ENCODE measurements at regions not wholly inside any gene's neighbourhood (a gene's known extent, or its start where the extent isn't known, plus 50 kb on each side); places are given as distances from the start of the nearest gene placed in this dataset.

DNA sequence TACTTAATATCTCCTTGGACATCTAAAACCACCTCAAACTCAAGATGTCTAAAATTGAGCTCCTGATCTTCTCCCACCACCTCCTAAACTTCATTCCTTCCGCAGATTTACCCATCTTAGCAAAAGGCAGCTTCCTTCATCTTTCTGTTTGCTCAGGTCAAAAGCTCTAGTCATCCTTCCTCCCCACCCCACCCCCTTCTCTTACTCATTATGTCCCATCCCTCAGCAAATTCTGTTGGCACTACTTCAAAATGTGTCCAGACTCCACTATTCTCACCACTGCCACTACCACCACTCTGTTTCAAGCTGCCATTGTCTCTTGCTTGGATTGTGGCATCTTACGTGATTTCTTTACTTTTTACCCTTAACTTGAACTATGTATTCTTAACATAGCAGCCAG lies 59.2 kb upstream of the ZDHHC17 start:
- DNase-seq (ENCODE audit: low spot score): no peak
- no peak for TF ChIP-seq CTCF (IDR thresholded peaks at IDR 0.05; ENCODE audit: borderline replicate concordance, control extremely low read depth, extremely low read depth, insufficient read depth, missing control alignments)
- in situ Hi-C loops (cut with MboI; ENCODE audit: low sequenced_read_pairs, unreplicated experiment): no loop called here

- in situ Hi-C loops (cut with MboI; ENCODE audit: low sequenced_read_pairs, unreplicated experiment): no loop called here
- no peak for DNase-seq (ENCODE audit: low spot score)
- TF ChIP-seq CTCF (IDR thresholded peaks at IDR 0.05; ENCODE audit: borderline replicate concordance, control extremely low read depth, extremely low read depth, insufficient read depth, missing control alignments): no peak
Observed at GRCh38 chr12:76706101-76706500, 57.8 kb upstream of the ZDHHC17 start.

DNA sequence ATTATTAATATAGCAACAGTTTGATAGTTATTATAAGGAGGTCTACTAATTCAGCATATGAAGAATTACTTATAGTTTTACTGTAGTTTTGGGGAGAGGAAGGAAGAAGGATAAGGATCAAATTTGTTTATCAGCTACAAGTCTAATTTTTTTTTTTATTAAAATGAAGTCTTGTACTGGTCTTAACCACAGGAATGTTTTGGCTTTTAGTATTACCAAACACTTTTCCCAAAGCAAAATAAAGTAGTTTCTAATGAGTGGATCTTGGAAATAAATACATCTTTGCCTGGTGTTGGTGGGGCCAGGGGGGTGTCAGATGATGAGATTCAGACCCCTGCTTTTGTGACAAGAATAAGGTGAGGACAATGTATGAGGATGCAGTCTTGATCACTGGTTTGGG lies 57.2 kb upstream of the ZDHHC17 start:
- DNase-seq (ENCODE audit: low spot score): no peak
- in situ Hi-C loops (cut with MboI; ENCODE audit: low sequenced_read_pairs, unreplicated experiment): no loop called here
- no peak for TF ChIP-seq CTCF (IDR thresholded peaks at IDR 0.05; ENCODE audit: borderline replicate concordance, control extremely low read depth, extremely low read depth, insufficient read depth, missing control alignments)

GRCh38 chr12:76707772-76708171 lies 56.1 kb upstream of the ZDHHC17 start:
- DNase-seq (ENCODE audit: low spot score): no peak
- in situ Hi-C loops (cut with MboI; ENCODE audit: low sequenced_read_pairs, unreplicated experiment): no loop called here
- no peak for TF ChIP-seq CTCF (IDR thresholded peaks at IDR 0.05; ENCODE audit: borderline replicate concordance, control extremely low read depth, extremely low read depth, insufficient read depth, missing control alignments)

DNA sequence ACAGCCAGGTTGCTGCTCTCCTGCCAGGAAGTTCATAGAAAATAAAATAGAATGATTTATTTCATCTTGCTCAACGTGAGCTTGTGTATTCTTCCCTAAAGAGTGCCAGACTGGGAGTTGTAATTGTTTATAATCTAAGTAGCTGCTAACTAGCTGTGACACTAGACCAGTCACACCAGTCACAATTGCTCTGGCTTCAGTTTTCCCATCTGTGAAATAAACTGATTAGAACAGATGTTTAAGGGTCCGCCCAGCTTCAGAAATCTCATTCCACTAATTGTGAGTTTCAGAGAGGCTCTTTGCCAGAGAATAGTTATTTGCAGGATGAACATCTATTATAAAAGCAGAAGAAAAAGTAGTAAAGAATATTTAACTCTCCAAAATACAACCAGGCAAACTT lies 55.6 kb upstream of the ZDHHC17 start:
- DNase-seq (ENCODE audit: low spot score): no peak
- in situ Hi-C loops (cut with MboI; ENCODE audit: low sequenced_read_pairs, unreplicated experiment): no loop called here
- no peak for TF ChIP-seq CTCF (IDR thresholded peaks at IDR 0.05; ENCODE audit: borderline replicate concordance, control extremely low read depth, extremely low read depth, insufficient read depth, missing control alignments)

- in situ Hi-C loops (cut with MboI; ENCODE audit: low sequenced_read_pairs, unreplicated experiment): no loop called here
- no peak for TF ChIP-seq CTCF (IDR thresholded peaks at IDR 0.05; ENCODE audit: borderline replicate concordance, control extremely low read depth, extremely low read depth, insufficient read depth, missing control alignments)
- no peak for DNase-seq (ENCODE audit: low spot score)
Observed at GRCh38 chr12:76711241-76711640, 52.7 kb upstream of the ZDHHC17 start.

DNA sequence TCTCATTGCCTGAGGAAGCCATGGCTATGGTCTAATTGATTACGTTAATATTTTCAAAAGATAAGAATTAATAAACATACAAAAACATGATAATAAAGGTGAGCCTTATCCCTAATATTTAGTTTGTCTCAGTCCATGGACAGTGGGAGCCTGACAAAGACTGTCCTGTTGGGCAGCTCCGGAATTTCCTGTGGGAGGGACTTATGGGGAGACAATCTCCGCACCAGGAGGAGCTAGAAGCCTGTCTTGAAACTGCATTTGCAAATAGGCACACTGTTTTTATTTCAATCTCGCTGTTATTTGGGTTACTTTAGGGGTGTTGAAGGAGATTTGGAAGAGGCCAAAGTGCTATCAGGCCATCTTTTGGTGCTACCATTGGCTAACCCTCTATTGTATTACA lies 50.8 kb upstream of the ZDHHC17 start:
- no peak for TF ChIP-seq CTCF (IDR thresholded peaks at IDR 0.05; ENCODE audit: borderline replicate concordance, control extremely low read depth, extremely low read depth, insufficient read depth, missing control alignments)
- no peak for DNase-seq (ENCODE audit: low spot score)
- in situ Hi-C loops (cut with MboI; ENCODE audit: low sequenced_read_pairs, unreplicated experiment): no loop called here
